ENCODE measurements at regions not wholly inside any gene's neighbourhood (a gene's known extent, or its start where the extent isn't known, plus 50 kb on each side); places are given as distances from the start of the nearest gene placed in this dataset.

DNA sequence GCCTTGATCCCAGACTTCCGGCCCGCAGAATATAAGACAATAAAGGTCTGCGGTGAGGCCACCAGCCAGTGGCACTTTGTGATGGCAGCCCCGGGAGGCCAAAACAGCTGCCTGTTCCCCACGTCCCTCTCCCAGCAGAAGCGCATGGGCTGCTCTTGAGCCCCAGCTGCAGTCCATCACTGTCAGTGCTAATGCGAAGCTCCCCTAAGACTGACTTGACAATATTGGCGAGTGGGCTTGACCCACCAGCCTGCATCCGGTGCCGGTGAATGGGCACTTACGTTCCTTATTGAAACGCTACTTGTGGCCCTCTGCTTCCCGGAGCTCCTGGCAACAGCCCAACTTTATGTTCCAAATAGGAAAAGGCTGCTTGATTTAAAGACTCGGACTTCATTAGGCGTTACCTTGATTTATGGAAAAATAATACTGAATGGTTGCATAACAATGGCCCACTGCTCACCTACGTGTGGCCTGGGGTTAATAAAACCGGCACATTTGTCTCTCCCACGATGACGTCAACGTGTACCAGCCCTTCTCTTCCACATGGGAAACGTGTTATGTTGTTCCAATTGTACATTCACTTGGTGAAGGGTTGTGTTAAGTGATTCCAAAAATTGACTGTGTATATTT lies 93.4 kb upstream of the SEPTIN5 start:
- in situ Hi-C loops (cut with HindIII; ENCODE audit: low sequenced_read_pairs) = loop anchor here (25.0 kb wide), 1 partner anchor 159 kb away; no protein-coding TSS in a partner anchor

DNA sequence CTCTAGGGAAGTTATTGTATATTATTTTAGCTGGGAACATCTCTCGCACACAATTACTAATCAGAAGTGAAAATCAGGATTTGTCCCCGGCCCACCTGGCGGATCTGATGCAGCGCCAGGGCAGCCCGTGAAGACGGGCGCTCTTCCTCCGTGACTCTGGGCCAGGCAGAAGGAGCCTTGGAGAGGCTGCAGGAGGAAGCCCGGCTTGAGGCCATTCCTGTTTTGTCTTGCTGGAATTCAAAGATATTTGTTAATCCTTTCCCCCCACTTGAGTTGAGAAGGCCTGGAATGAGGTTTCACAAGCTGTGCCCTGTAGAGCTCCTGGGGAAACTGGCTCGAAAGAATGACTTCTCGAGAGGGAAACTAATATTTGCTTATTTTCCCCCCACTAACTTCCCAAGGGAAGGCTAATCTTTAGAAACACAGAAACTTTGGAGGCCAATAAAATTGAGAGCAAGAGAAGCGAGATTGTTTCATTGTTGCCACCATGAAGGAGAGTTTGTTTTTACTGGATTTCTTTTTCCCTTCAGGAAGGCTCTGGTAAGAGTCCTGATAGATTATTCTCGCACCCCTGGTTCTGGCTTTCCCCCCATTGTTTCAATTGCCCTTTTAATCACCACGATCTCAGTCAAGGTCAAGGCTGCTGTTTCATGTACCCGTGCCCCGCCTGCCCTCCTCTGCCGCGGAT lies 92.8 kb upstream of the SEPTIN5 start:
- in situ Hi-C loops (cut with HindIII; ENCODE audit: low sequenced_read_pairs) = loop anchor here (25.0 kb wide), 1 partner anchor 159 kb away; no protein-coding TSS in a partner anchor

DNA sequence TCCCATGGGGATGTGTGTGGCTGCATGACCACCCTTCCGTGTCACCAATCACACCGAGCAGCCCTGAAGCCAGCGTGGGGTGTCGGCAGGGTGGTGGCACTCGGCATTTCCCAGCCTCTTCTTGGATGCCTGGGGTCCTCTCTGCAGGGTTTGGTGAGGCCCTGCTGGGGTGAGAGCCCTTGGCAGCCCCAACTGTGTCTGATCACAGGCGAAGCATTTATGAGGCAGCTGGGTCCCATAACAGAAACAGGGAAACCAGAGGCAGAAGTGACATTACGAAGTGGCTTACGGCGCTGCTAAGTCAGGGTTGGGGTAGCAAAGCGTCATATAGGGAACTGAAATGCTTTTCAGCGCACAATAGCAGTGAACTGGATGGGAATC lies 92.3 kb upstream of the SEPTIN5 start:
- in situ Hi-C loops (cut with HindIII; ENCODE audit: low sequenced_read_pairs) = loop anchor here (25.0 kb wide), 1 partner anchor 160 kb away; no protein-coding TSS in a partner anchor

DNA sequence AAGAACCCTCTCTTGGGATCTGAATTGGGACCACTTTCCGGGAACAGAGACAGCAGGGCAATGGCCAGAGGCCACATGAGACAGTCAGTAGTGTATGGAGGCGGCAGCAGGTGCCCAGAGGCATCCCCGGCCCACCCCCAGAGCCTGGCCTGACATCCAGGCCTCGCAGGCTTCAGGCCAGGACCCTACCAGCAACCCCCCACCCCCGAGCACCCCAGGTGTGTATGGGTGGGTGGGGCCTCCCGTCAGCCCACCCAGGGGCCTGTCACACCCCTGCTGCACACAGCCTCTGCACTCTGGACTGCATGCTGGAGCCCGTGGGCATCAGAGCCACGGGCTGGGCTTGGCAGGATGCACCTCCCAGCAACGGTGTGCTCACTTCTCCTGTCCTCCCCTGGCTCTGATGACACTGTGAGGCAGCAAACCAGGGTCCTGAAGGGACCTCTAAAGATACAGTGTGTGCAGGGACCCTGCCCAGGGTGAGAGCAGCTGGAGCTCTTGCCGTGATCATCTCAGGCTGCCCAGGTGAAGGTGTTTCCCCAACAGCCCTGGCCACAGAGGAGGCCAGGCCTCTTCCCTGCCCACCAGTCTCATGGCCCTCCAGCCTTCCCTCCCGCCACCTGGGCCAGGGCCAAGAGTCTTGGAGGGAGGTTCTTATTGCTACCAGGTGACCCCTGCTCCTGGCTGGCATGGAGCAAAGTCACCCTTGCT lies 88.8 kb upstream of the SEPTIN5 start:
- in situ Hi-C loops (cut with HindIII; ENCODE audit: low sequenced_read_pairs) = no loop called here

DNA sequence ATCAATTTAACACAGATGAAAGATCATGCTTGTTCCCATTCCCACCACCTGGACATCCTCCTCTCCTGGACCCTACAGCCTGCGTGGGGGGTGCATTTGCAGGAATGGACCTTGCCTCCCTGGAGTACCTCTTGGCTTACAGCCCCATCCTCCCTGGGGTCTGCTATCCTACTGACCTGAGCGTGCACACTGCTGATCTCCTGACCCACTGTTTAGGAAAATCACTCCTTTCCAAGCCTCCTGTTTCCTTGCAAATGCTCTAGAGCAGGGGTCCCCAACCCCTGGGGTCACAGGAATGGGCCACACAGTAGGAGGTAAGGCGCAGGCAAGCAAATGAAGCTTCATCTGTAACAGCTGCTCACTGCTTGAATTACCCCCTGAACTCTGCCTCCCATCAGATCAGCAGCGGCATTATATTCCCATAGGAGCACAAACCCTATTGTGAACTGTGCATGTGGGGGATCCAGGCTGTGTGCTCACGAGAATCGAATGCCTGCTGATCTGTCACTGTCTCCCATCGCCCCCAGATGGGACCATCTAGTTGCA lies 88.2 kb upstream of the SEPTIN5 start:
- in situ Hi-C loops (cut with HindIII; ENCODE audit: low sequenced_read_pairs) = no loop called here

DNA sequence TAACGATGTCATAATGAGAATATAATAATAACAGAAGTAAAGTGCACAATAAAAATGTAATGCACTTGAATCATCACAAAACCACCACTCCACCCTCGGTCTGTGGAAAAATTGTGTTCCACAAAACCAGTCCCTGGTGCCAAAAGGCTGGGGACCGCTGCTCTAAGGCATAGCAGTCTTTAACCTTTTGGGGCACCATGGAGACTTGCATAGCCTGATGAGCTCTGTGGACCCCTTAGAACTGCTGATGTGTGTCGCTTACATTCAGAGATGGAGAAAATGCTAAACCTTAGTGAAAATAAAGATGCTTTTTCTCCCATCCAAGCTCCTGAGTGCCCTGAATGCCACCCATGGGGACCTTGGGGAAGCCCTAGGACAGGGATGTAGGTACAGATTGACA lies 87.6 kb upstream of the SEPTIN5 start:
- in situ Hi-C loops (cut with HindIII; ENCODE audit: low sequenced_read_pairs) = no loop called here

DNA sequence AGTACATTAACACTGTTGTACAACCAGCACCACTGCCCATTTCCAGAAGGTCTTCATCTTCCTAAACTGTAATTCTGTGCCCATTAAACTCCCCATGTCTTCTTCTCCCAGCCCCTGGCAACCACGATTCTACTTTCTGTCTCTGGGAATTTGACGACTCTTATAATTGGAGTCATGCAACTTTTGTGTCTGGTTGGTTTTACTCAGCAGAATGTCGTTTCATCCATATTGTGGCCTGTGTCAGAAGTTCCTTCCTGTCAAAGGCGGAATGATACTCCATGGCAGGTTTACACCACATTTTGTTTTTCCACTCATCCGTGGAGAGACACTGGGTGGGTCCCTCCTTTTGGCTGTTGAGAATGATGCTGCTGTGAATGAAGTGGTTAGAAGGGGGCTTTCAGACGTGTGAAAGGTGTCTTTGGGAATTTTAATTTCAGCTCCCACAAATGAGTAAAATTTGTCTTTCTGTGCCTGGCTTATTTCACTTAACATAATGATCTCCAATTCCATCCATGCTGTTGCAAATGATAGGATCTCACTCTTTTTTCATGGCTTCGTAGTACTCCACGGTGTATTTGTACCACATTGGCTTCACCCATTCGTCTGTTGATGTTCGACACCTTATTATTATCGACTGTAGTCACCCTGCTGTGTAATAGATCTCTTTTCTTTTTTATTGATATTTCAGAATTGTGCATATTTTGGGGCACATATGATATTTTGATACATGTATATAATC lies 86.1 kb upstream of the SEPTIN5 start:
- in situ Hi-C loops (cut with HindIII; ENCODE audit: low sequenced_read_pairs) = no loop called here

DNA sequence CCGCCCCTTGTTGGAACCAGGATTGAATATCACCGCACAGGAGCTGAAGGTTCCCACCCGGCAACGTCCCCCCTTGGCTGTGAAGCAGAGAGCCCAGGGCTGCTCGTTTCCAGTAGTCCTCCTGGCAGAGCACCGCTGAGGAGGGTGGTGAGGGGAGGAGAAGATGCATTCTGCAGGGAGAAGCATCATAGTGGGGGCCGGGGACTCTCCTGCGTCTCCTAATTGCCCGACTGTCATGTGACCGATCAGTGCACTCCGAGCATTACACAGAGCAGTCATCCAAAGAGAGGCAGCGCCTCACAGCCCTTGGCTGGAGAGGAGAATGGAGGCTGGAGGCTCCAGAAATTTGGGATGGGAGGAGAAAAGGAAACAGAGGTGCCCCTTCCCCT lies 85.0 kb upstream of the SEPTIN5 start:
- in situ Hi-C loops (cut with HindIII; ENCODE audit: low sequenced_read_pairs) = no loop called here

DNA sequence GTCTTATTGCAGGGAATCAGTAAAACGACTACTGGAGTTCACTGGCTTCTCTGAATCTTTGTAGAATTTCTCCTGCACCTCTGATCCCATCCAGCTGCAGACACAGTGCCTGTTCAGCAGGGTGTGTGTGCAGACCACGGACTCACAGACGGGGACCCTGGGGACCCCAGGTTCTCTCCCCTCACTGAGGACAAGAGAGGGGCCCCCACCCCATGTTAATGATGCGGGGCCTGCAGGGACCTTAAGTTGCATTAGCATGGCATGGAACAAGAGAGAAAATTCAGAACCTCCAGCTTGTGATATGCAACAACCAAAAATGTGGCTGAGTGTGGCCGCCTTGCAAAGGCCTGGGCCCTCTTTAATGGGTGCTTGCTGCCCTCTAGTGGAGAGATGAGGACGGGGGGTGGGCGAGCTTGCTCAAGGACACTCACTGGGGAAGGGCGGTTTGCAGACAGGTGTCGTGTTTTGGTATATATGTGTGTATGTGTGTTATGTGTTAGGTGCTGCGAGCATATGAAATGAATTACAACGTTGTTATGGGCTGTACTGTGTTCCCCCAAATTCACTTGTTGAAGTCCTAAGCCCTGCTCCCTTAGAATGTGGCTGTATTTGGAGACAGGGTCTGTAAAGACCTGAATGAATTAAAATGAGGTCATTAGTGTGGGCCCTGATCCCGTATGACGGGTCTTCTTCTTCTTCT lies 84.4 kb upstream of the SEPTIN5 start:
- in situ Hi-C loops (cut with HindIII; ENCODE audit: low sequenced_read_pairs) = no loop called here

DNA sequence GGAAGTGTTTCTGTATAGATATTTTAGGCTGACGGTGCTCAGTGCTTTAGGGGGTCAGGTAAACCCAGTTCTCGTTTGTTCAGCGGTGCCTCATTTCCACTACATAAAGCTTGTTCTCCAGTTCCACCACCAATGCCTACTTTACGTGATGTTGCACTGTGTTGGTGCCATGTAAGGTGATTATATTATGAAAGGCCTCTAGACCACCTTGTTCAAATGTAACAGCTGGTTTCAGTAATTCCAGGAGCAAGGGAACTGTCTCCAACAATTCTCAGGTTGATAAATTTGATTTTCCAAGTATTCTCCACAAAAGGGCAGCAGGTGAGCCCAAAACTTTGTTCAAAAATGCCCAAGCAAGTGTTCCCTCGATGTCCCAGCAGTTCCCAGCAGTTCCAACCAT lies 83.7 kb upstream of the SEPTIN5 start:
- in situ Hi-C loops (cut with HindIII; ENCODE audit: low sequenced_read_pairs) = no loop called here

DNA sequence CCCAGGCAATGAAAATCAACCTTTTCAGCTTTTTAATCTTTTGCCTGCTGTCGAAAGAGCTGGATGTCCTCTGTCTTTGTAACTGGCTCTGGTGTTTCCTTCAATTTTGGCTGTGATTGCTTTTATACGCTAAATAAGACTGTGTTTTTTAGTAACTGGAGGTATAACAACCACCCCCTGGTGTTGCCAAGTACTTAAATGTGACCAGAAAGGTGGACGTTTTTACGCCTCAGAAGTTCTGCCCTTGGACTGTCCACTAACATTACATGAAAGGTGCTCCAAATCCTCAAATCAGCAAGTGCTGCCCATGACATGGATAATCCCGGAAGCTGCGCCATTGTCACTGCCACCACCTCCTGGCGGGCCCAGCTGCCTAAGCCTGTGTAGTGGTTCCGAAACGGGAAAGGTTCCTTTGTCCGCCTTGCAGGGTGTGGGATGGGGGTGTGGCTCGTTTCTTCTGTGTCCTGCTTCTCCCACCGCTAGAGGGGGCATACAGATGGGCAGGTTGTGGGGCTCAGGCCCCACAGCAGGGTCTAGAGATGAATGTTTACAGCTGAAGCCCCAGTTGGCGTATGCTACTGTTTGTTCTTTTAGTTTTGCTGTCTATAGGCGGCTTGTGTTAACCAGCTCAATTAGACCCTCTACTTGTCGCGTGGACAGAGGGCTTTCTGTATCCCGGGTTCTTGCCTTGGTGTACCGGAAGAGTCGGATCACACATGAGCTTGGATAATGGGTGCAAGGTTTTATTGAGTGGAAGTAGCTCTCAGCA lies 82.2 kb upstream of the SEPTIN5 start:
- in situ Hi-C loops (cut with HindIII; ENCODE audit: low sequenced_read_pairs) = no loop called here

DNA sequence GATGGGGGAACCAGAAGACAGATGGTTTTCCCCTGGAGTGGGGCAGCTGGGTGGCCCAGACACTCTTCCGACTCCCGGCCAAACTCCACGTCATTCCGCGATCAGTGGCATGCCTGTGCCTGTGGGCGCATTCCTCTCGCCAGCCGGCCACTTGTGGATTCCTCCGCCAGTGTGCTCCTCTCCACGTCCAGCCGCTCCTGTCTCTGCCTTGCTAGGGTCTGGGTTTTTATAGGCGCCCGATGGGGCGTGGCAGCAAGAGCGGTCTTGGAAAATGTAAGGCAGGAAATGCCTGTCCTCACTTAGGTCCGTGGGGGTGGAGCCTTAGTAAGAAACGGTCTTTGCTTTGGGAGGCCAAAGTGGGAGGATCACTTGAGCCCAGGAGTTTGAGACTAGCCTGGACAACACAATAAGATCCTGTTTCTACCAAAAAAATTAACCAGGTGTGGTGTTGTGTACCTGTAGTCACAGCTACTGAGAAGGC lies 81.6 kb upstream of the SEPTIN5 start:
- in situ Hi-C loops (cut with HindIII; ENCODE audit: low sequenced_read_pairs) = no loop called here

DNA sequence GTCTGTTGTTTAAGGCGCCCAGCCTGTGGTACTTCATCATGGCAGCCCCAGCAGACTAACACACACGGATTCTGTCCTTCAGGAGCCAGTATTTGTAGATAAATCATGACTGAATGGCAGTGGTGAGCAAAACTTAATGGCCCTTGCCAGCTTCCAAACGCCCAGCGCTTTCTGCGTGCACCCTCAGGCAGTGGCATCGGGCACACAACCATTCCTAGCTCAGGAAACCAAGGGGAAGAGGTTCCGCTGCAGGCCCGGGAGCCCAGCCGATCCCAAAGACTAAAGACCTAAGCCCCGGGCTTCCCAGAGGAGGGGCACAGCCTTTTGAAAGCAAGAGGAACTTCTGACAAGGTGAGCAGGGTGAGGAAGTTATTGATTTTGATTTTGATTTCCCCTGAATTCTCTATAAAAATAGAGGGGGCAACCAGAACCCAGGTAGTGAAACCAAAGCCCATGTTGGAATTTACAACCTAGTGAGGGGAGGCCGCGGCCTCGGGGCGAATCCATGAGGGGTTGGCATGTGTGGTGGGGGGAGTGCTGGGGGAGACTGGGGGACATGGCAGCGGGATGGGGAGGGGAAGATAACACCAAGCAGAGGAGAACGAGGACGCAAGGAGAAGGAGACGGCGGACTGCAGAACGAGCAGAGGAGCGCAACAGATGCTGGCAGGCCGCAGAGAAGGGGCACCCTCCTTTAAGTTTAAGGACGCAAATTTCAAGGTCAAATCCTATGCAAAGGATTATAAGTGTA lies 79.9 kb upstream of the SEPTIN5 start:
- in situ Hi-C loops (cut with HindIII; ENCODE audit: low sequenced_read_pairs) = no loop called here

DNA sequence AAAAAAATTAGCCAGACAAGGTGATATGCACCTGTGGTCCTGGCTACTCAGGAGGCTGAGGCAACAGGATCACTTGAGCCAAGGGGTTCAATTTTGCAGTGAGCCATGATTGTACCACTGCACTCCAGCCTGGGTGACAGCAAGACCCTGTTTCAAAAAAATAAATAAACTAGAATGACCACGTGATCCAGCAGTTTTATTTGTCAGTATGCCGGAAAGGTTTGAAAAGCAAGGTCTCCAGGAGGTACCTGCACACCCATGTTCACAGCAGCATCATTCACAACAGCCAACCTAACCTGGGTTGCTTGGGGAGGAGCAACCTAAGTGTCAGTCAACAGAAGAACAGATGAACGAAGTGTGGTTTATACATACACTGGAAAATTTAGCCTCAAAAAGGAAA lies 78.7 kb upstream of the SEPTIN5 start:
- in situ Hi-C loops (cut with HindIII; ENCODE audit: low sequenced_read_pairs) = no loop called here

DNA sequence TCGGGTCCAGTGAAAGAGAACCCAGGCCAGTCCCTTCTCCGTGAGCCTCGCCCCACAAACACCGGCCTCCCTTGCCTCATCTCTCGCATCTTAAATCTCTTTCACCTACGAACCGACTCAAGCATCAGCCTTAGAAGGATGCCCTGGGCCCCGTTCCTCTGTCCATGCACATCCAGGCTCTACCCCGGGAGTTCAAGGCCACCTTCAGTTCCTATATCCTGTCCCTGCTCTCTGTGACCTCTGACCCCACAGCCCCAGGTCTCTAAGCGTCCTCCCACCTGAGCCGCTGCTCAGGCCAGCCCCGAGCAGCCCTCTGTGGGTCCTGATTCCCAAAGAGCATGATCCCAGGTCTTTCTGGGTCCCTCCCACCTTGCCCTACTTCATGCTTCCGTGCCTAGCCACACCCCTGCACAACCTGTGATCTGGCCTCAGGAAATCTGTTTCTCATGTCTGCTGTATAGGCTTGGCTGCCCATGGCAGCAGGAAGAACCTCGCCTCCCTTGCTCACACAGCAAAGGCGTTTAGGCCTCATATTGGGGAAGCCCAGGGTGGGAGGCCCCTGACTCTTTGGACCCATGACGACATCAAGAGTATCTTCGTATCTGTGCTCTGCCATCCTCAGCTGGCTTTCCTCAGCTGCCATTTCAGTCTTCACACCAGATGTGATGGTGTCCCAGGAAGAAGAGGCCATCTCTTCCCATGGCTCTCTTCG lies 77.5 kb upstream of the SEPTIN5 start:
- in situ Hi-C loops (cut with HindIII; ENCODE audit: low sequenced_read_pairs) = no loop called here

DNA sequence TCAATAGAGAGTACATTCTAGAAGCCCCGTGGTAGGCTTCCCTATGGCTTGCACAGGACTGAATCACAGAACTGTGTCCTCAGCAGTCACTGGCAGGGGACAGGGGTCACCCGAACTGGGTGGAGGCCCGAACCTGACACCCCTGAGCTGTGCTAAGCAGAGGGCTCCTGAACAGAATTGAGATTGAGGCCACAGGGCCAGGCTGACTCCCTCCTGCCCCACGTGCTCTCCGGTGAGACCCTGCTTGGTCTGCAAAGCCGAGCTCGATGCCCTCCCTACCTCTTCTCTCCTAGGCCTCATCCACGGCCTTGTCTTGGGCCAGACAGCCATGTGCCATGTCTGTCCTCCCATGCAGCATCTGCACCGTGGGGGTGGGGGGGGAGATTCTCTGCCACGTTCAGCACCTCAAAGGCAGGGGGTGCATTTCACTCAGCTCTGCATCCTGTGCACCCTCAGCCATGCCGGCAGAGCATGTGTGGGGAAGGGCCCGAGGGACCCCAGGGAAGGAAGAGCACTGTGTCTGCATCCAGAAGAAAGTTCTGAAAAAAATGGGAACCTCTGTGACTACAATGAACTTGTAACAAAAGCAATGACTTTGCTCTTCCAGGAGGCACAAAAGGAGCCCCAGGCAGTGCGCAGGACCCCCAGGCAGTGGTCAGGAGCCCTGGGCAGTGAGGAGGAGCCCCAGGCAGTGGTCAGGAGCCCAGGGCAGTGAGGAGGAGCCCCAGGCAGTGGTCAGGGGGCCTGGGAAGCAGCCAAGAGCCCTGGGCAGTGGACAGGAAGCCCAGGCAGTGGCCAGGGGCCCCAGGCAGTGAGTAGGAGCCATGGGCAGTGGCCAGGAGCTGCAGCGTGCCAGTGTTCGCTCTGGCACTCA lies 76.7 kb upstream of the SEPTIN5 start:
- in situ Hi-C loops (cut with HindIII; ENCODE audit: low sequenced_read_pairs) = no loop called here

DNA sequence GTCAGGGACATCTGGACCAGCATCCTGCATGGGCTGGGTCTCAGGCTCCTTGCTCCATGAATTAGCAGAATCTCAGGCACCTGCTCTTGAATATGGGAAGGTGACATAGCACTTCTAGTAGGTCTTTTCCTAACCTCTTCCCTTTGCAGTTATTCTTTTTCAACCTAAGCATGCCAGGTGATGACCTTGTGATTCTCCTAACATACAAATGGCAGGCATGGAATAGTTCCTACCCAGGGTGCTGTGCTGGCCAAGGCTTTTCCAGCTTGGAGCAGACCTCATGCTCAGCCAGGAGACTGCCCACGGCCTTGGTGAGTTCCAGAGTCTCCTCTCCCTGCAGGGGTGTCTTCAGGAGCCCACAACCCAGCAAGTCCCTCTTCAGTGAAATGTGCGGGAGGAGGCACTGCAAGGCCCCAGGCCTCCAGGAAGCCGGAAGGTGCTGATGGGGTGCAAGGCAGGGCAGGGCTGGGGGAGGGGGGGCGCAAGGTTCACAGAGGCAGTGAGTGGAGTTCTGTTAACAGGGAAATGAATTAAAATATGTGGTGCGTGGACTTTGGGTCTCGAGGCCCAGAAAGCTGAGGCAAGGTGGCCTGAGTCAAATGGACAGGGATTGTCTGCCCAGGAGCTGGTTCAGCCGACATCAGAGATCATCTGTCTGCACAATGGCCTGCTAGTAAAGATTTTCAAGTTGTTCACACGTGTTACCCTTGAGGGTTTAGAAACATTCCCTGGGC lies 75.9 kb upstream of the SEPTIN5 start:
- in situ Hi-C loops (cut with HindIII; ENCODE audit: low sequenced_read_pairs) = no loop called here

Data from endothelial cell of hepatic sinusoid (primary cell).